GM23248 (cell line): ENCODE measurements at regions not wholly inside any gene's neighbourhood (a gene's known extent, or its start where the extent isn't known, plus 50 kb on each side); places are given as distances from the start of the nearest gene placed in this dataset.

ENCODE experiments used
- DNase-seq: peaks from one replicate; pipeline ENCODE4 v3.0.0-alpha.2; 2015
- H2AFZ ChIP-seq: fragments of 200-600 bp; sonication (generic); 2 replicates; pipeline ENCODE4 v1.6.1; 2016; ENCODE audit warnings: antibody characterized with exemption
- H3F3A ChIP-seq: fragments of 200-600 bp; sonication (generic); 2 replicates; pipeline ENCODE4 v1.6.1; 2016; ENCODE audit warnings: mild to moderate bottlenecking, antibody characterized with exemption, mixed run types; ENCODE audit not compliant: insufficient read depth
- H3K27ac ChIP-seq: fragments of 200-600 bp; sonication (generic); 2 replicates; pipeline ENCODE4 v1.5.1; 2016; ENCODE audit warnings: mild to moderate bottlenecking
- H3K27me3 ChIP-seq: fragments of 200-600 bp; sonication (generic); replicated peaks from 2 replicates; pipeline ENCODE4 v1.6.1; 2016; ENCODE audit warnings: mild to moderate bottlenecking; ENCODE audit not compliant: insufficient read depth
- H3K36me3 ChIP-seq: fragments of 200-600 bp; sonication (generic); 2 replicates; pipeline ENCODE4 v1.6.1; 2016; ENCODE audit warnings: low read depth, mild to moderate bottlenecking
- H3K4me1 ChIP-seq: fragments of 200-600 bp; sonication (generic); 2 replicates; pipeline ENCODE4 v1.6.1; 2016; ENCODE audit warnings: mild to moderate bottlenecking; ENCODE audit not compliant: insufficient read depth
- H3K4me2 ChIP-seq: fragments of 200-600 bp; sonication (generic); one replicate; pipeline ENCODE4 v1.6.1; 2016; ENCODE audit warnings: mild to moderate bottlenecking; ENCODE audit not compliant: unreplicated experiment
- H3K4me3 ChIP-seq: fragments of 200-600 bp; sonication (generic); 2 replicates; pipeline ENCODE4 v1.5.1; 2016; ENCODE audit warnings: mild to moderate bottlenecking
- H3K79me2 ChIP-seq: fragments of 200-600 bp; sonication (generic); 2 replicates; pipeline ENCODE4 v1.6.1; 2016; ENCODE audit warnings: mild to moderate bottlenecking; ENCODE audit not compliant: insufficient read depth
- H3K9ac ChIP-seq: fragments of 200-600 bp; sonication (generic); 2 replicates; pipeline ENCODE4 v1.6.1; 2016; ENCODE audit warnings: mild to moderate bottlenecking
- H3K9me2 ChIP-seq: fragments of 200-600 bp; sonication (generic); 2 replicates; pipeline ENCODE4 v1.6.1; 2016; ENCODE audit warnings: mixed run types, mild to moderate bottlenecking, moderate library complexity; ENCODE audit not compliant: insufficient read depth
- H3K9me3 ChIP-seq: fragments of 200-600 bp; sonication (generic); one replicate; pipeline ENCODE4 v1.6.1; 2017; ENCODE audit warnings: low read depth
- H4K20me1 ChIP-seq: fragments of 200-600 bp; sonication (generic); 2 replicates; pipeline ENCODE4 v1.6.0; 2016; ENCODE audit not compliant: insufficient read depth
- EZH2 ChIP-seq: fragments of 200-600 bp; sonication (generic); IDR thresholded peaks from 2 replicates; pipeline ENCODE4 v1.6.1; 2018; ENCODE audit warnings: antibody characterized with exemption, mild to moderate bottlenecking; ENCODE audit not compliant: insufficient read depth, poor library complexity, severe bottlenecking
- EZH2phosphoT487 ChIP-seq: fragments of 200-600 bp; sonication (generic); IDR thresholded peaks from 2 replicates; pipeline ENCODE4 v1.6.1; 2018; ENCODE audit warnings: antibody characterized with exemption, moderate library complexity, mild to moderate bottlenecking, low read depth; ENCODE audit not compliant: insufficient read depth
- whole genome bisulfite sequencing, 2 experiments: methylation state at CpG; one replicate each; pipeline ENCODE4 v1.1.6; 2015 to 2017; ENCODE audit warnings: low lambda C conversion rate in 2 of 2, low coverage in 1 of 2; ENCODE audit errors: missing lambda C conversion rate in 2 of 2; 5-methylcytosine and 5-hydroxymethylcytosine counted together
- in situ Hi-C: fragments of 300-500 bp; cut with MboI; formaldehyde crosslinking; loops from 2 replicates; pipeline ENCODE4 v1.15.0; 2020

- no peaks in the 10 kb centered on the region for H4K20me1 ChIP-seq
- TF ChIP-seq EZH2phosphoT487 = no peak
- TF ChIP-seq EZH2 = no peak
- peaks cover 41% of the 10 kb centered on the region for H3F3A ChIP-seq
- no peak overlapping the region for H3K9ac ChIP-seq
- H3K36me3 ChIP-seq = no peaks in the 10 kb centered on the region
- in situ Hi-C loops = no loop called here
- H3K4me1 ChIP-seq = peaks cover 36% of the 10 kb centered on the region
- H2AFZ ChIP-seq = no peak overlapping the region
- H3K9me3 ChIP-seq = no peaks in the 10 kb centered on the region
- H3K9me2 ChIP-seq = no peaks in the 10 kb centered on the region
- no peak overlapping the region for H3K4me3 ChIP-seq
- H3K4me2 ChIP-seq = peak overlapping the region; percentile 7
- no peaks in the 10 kb centered on the region for H3K27me3 ChIP-seq
- H3K79me2 ChIP-seq = no peaks in the 10 kb centered on the region
- 0 to 3% methylated on average over 1 of the region's 1 CpG for whole genome bisulfite sequencing, 2 experiments
- DNase-seq = peak; percentile 62
- H3K27ac ChIP-seq = 0 out of 2 replicates have a peak overlapping the region, but pooled peaks have one; percentile 5
These were observed 116.1 kb downstream of the DUSP6 start for GRCh38 chr12:89236237-89236636.

DNA sequence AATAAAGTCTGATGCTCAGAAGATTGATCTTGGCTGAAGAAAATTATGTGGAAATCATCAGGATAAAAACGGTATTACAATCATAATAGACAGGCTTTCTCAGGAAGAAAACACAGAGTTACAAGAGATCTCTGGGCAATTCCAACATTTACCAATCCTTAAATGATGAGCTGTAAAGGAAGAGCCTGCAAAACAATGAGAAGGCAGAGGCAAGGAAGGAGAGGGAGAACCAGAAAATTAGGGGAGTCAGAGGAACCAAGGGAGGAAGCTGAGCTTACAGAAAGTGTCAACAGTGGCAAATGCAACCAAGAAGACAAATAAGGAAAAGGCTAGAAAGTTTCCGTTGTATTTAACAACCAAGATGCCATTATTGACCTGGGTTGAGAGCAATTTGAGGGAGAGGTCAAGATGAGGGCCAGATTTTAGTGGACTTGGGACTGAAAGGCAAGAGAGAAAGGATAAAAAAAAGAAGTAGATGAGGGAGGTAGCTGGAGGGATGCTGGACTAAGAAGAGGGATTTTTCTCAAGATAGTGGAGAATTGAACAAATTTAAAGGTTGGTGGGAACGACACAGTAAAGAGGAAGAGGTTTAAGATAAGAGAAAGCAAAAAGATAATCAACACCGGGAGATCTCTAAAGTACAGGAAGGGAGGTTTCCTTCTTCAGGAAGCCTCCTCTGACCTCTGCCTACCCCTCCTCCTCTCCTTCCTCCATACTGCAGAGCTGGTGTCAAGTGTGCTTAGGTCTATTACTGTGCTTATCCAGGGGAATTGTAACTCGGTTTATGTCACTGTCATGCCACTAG lies 116.9 kb downstream of the DUSP6 start:
- H3K9me3 ChIP-seq = no peaks in the 10 kb centered on the region
- H3K79me2 ChIP-seq = no peaks in the 10 kb centered on the region
- no peaks in the 10 kb centered on the region for H3K36me3 ChIP-seq
- H3K4me2 ChIP-seq = no peak overlapping the region
- H3K9ac ChIP-seq = no peak overlapping the region
- TF ChIP-seq EZH2 (no peak), EZH2phosphoT487 (no peak)
- no peak overlapping the region for H2AFZ ChIP-seq
- in situ Hi-C loops = no loop called here
- no peak overlapping the region for H3K4me3 ChIP-seq
- WGBS, 2 experiments = 40 to 45% methylated on average over 5 of the region's 5 CpGs
- H3K27ac ChIP-seq = peak overlapping the region; percentile 19; the same call in 1 of the 2 replicates
- no peaks in the 10 kb centered on the region for H3K27me3 ChIP-seq
- no peaks in the 10 kb centered on the region for H3K9me2 ChIP-seq
- no peak for DNase-seq
- peaks cover 44% of the 10 kb centered on the region for H3K4me1 ChIP-seq
- H3F3A ChIP-seq = peaks cover 50% of the 10 kb centered on the region
- H4K20me1 ChIP-seq = no peaks in the 10 kb centered on the region

GRCh38 chr12:89234324-89235114 lies 117.8 kb downstream of the DUSP6 start:
- DNase-seq = peak; percentile 68
- Histone ChIP-seq H2AFZ (no peak overlapping the region), H3K27ac (peak overlapping the region; percentile 19; the same call in 1 of the 2 replicates), H3K4me2 (no peak overlapping the region), H3K27me3 (no peaks in the 10 kb centered on the region), H3K4me3 (no peak overlapping the region), H3K9me2 (no peaks in the 10 kb centered on the region), H3K9ac (no peak overlapping the region), H4K20me1 (no peaks in the 10 kb centered on the region), H3F3A (peaks cover 55% of the 10 kb centered on the region), H3K4me1 (peaks cover 50% of the 10 kb centered on the region), H3K79me2 (no peaks in the 10 kb centered on the region), H3K9me3 (no peaks in the 10 kb centered on the region), H3K36me3 (no peaks in the 10 kb centered on the region)
- TF ChIP-seq EZH2phosphoT487 = no peak
- 58 to 64% methylated on average over 4 of the region's 4 CpGs for WGBS, 2 experiments
- in situ Hi-C loops = no loop called here

DNA sequence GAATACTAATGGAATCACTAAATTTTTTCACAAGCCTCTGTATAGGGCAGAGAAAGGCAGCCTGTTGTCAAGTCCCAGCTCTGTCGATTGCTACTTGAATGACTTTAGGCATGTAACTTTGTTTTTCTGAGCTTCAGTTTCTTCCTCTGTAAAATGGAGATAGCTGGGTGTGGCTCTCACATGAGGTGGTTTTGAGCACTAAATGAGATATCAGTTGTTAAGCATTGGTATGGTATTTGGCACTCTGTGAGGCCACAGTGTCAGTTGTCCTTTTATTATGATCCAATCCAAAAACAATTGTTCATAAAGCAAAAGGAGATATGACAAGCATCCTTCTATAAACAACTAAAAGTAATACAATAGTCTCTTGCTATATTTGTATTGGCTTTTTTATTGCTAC lies 120.6 kb downstream of the DUSP6 start:
- Histone ChIP-seq H3K9me3 (no peaks in the 10 kb centered on the region), H3K4me1 (peaks cover 60% of the 10 kb centered on the region), H3K27ac (no peak overlapping the region), H3K27me3 (no peaks in the 10 kb centered on the region), H3K4me3 (no peak overlapping the region), H3K79me2 (no peaks in the 10 kb centered on the region), H3K4me2 (no peak overlapping the region), H3K9me2 (no peaks in the 10 kb centered on the region), H3K36me3 (no peaks in the 10 kb centered on the region), H3K9ac (no peak overlapping the region), H3F3A (peaks cover 63% of the 10 kb centered on the region), H2AFZ (no peak overlapping the region), H4K20me1 (no peaks in the 10 kb centered on the region)
- 89 to 96% methylated on average over 1 of the region's 1 CpG for WGBS, 2 experiments
- TF ChIP-seq EZH2 (no peak), EZH2phosphoT487 (no peak)
- in situ Hi-C loops = no loop called here
- no peak for DNase-seq
